GM21723 (cell line): ENCODE measurements at regions not wholly inside any gene's neighbourhood (a gene's known extent, or its start where the extent isn't known, plus 50 kb on each side); places are given as distances from the start of the nearest gene placed in this dataset.

ENCODE experiments used
- ATAC-seq: cut with Tn5 transposase; IDR thresholded peaks from one replicate; pipeline ENCODE4 v1.9.1; 2021; ENCODE audit warnings: mild to moderate bottlenecking, moderate library complexity; ENCODE audit not compliant: unreplicated experiment

DNA sequence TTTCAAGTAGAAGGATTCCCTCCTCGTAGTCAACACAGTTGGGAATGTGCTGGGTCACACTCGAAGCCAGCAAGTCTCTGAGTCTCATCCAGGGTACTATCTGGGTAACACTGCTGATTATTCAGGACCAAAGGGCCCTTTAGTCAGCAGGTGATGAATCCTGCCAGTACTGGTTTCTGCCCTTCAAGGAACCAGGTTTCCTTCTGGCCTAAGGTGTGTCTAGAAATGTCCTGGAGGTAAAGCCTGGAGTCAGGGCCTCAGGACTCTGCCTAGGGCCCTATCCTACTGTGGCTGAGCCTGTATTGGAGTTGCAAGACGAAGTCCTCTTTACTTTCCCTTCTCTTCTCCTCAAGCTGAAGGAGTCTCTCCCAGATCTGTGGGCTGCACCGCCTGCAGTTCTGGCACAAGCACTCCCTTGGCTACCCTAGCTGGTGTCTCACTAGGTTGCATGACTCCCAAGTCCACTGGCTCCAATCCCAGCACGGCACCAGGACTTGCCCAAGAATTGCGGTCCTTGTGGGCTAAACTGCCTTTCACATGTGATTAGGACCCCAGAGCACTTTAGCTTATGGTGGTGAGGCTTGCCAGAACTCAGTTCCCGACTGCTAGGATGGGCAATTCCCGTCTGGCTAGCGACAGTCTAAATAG, 193.7 kb upstream of the PDE3A start:
- no peak for ATAC-seq

GRCh38 chr12:20175704-20176388, 192.5 kb upstream of the PDE3A start:
- no peak for ATAC-seq

GRCh38 chr12:20181416-20182180, 186.7 kb upstream of the PDE3A start:
- ATAC-seq = no peak

DNA sequence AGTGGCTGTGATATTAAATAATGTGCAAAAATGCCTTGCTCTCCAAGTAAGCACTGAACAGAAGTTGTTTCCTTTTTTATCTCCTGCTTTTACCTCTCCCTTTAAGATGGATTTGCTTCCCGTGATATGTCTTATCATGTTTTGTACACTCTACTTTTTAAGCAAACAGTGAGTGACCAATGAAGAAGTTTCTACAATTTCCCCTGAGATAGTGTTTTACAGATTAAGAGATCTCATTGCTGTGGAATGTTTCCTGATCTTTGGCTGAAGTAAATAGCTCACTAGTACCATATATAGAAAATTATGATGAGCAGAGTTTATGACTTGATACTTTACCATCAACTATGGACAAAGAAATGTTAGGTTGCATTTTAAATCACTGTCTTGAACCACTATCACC, 184.8 kb upstream of the PDE3A start:
- no peak for ATAC-seq

DNA sequence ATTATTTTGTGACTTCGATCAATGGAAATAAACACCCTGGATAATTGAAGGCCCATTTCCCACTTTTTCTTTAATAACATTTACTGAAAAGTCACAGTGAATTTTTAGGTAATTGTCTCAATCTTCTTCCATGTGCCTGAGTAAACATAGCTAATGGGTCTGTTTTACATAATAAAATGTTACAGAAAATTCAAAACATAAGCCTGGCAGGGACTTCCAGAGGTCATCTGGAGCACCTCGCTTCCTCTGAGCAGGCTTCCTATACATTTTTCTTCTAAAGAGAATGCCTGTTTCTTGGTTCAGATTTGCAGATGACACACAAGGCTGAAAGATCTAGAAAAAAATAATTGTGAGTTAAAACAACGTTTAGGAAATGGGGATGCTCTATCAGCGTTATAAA, 183.8 kb upstream of the PDE3A start:
- no peak for ATAC-seq

DNA sequence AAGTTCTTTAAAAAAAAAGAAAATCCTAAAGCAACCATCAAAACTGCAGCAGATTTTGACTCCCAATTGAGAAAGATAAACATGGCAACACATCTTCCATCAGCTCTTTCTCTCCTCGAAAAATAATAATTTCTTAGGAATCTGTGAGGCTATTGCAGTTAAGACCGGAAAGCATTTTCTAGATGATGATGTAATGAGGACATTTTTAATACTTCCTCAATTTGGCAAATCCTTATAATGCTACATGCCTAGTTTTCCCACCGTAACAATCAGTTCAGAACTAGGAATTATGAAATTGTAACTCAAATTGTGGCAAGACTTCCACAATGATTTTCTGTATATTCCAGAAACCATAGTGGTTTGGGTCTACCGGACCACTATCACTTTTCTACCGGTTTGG, 180.9 kb upstream of the PDE3A start:
- no peak for ATAC-seq

- ATAC-seq = no peak
Observed at GRCh38 chr12:20188930-20189653, 179.2 kb upstream of the PDE3A start.

DNA sequence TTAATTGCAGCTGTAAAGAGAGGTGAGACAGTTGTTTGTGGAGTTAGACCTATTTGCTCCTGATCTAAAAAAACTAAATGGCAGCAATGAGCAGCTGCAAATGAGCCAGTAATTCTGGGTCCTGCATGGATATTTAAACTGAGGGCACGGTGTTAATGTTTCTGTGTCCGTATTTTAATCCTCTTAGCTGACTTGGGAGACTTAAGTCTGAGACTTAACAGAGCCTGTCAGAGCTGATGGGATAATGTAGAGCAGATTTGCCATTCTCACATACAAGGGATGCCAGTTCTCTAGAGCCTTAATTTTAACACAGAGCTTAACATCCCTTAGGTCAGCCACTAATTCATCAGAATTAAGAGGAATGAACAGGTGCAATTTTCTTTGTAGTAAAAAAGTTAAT, 178.6 kb upstream of the PDE3A start:
- ATAC-seq = no peak

DNA sequence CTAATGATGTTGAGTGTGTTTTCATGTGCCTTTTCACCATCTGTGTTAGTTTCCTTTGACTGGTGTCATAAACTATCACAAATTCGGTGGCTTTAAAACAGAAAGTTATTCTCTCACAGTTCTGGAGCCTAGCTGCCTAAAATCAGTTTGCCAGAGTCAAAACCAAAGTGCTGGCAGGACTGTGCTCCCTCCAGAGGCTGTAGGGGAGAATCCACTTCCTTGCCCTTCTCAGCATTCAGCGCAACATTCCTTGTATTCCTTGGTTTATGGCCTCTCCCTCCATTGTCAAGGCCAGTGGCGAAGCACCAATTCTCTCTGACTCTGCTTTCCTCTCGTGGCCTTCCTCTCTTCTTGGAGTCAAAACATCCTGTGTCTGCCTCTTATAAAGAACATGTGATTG, 174.2 kb upstream of the PDE3A start:
- ATAC-seq = no peak

DNA sequence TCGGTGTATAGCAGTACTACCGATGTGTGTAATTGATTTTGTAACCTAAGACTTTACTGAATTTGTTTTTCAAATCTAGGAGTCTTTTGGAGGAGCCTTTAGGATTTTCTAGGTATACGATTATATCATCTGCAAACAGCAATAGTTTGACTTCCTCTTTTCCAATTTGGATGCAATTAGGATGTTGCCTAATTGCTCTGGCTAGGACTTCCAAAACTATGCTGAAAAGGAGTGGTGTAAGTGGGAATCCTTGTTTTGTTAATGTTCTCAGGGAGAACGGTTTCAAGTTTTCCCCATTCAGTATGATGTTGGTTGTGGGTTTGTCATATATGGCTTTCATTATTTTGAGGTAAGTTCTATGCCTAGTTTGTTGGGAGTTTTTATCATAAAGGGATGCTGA, 171.6 kb upstream of the PDE3A start:
- ATAC-seq = no peak

- ATAC-seq = no peak
Observed at GRCh38 chr12:20197411-20197810, 170.9 kb upstream of the PDE3A start.

DNA sequence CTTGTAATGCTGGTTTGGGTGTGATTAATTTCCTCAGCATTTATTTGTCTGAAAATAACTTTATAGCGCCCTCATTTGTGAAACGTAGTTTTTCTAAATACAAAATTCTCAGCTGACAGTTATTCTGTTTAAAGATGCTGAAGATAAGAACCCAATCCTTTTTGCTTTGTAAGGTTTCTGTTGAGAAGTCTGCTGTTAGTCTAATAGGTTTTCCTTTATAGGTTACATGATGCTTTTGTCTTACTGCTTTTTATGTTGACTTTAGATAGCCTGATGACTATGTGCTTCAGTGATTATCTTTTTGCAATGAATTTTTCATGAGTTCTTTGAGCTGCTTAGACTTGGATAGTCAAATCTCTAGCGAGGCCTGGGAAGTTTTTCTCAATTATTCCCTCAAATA, 168.6 kb upstream of the PDE3A start:
- no peak for ATAC-seq

DNA sequence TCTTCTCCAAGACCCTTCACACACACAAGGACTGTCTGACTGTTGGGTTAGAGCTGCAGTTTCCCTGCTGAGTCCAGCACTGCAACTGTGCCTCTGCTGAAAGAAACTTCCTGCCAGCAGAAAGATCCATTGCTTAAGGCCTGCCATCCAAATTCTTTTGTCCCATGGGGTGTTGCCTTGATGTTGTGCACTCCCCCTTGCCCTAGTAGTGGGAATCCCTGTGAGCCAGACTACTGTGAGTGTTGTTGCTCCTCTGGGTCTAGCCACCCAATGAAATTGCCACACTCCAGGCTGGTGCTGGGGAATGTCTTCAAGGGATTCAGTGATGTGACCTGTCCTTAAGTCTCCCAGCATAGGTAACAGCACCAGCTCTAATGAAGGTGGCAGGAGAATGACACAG, 166.6 kb upstream of the PDE3A start:
- no peak for ATAC-seq

- ATAC-seq = no peak
Observed at GRCh38 chr12:20205854-20206253, 162.5 kb upstream of the PDE3A start.

GRCh38 chr12:20206410-20206809, 161.9 kb upstream of the PDE3A start:
- ATAC-seq = no peak

- ATAC-seq = no peak
Observed at GRCh38 chr12:20210621-20211215, 157.6 kb upstream of the PDE3A start.

DNA sequence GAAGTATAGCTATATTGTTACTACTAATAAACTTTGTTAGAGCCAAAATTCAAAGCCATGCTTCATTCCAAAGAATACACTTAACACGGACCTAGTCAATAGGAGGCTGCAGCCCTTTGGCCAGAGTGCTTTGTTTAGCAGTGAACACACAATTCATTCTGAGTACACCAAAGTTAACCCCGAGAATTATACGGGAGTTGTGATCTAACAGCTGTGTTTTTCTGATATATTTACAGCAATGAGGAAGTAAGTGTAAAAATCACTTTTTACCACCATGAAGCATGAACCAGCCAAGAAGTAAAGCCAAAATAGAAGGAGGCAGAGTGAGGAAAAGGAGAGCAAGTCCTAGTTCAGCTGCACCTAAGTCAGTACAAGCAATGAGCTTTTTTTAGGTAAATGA, 156.8 kb upstream of the PDE3A start:
- no peak for ATAC-seq

GRCh38 chr12:20211981-20212421, 156.3 kb upstream of the PDE3A start:
- no peak for ATAC-seq

DNA sequence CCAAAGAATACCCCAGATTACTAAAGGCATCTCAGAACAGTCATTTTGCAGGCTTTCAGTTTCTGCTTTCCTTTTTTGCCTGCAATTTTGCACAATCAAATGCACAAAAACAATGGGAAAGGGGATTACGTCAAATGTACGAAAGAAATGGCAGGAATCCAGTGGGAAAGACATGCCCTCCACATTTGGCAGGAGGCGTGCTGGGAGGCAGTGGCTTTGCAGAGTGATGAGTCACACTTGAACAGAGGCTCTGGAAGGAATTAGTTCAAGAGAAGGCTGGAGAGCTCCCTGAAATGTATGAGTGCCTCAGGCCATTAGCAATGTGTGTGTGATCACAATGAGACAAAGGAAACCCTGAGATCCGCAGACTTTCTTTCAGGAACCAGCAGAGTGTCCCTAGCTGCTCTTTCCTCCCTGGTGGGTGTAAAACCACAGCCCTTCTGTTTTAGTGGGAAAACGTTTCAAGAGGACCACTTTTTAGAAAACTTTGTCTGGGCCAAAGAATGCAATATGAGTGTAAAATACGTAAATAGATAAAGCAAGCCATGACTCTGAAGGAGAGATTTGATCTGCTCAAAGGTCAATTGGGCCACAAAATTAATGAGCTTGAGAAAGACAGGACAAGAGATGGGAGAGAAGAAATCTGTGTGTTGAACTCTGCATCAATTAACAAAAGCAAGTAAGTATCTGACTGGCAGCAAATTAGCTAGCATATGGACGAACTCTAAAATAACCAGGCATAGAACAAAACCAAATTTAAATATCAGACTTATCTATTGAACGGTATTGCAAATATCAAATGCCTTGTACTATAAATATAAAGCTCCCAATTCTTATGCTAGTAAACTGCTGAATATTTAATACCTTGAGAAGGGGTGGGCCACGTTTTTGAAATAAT, 155.4 kb upstream of the PDE3A start:
- ATAC-seq = no peak
